ENCODE measurements at regions not wholly inside any gene's neighbourhood (a gene's known extent, or its start where the extent isn't known, plus 50 kb on each side); places are given as distances from the start of the nearest gene placed in this dataset.

GRCh38 chr5:14060218-14060617 lies 82.9 kb upstream of the TRIO start:
- TF ChIP-seq CTCF (IDR thresholded peaks at IDR 0.05) = no peak
- no peak for TF ChIP-seq ZNF219 (CRISPR knock-in tag; IDR thresholded peaks at IDR 0.05; ENCODE audit: borderline replicate concordance)
- no peak for TF ChIP-seq JUN (CRISPR knock-in tag; IDR thresholded peaks at IDR 0.05)

Measured in WTC11 (cell line).